ENCODE measurements at regions not wholly inside any gene's neighbourhood (a gene's known extent, or its start where the extent isn't known, plus 50 kb on each side); places are given as distances from the start of the nearest gene placed in this dataset.
A peak's percentile ranks its signal among the peaks of the same experiment; 100 is the strongest.

DNA sequence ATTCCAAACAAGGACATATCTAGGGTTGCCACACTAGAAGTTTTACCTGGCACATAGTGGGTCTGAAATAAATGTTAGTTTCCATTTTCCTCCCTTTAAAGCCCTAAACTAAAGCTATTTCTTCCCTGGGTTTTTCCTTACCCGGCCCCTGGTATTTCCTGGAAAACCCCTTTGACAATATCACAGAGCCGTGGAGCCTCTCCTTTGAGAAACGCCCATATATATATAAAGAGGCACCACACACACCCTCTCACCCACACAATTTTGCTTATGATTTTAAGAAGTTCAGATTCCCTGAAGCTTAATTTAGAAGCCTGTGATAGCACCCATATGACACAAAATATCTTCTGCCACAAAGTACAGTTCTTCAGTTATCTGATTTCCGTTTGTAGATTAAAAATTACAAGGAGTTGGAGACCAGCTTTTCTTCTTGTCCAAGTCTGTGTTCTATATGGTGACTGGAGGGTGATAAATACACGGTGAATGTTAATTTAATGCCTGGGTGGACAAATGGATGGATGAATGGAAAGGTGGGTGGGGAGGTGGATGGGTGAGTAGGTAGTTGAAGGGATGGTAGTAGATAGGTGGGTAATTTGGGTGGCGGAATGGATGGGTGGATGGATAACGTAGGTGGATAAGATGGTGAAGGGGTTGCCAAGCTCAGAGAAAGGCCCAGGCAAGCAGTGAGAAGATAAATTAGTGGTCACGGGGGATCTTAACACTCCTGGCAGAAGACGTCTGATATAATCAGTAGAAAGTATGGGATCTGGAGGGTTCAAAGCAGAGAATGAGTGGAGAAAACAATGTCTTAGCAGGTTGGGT lies 154.4 kb upstream of the FGGY start:
- no peak for DNase-seq

DNA sequence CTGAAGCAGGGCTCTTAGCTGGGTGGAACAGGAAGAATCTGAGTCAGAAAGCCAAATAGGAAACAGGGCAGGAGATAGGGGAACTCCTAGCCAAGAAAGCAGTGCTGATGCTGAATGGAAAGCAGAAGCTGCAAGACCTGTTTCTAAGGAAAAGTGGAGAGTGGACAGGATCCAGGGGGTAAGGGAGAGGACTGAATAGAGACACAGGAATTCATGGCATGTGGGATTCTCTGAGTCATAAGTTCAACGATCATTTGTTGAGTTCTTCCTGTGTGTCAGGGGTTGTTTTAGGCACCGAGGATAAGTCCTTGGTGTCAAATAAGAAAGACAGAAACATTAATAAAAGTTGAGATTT lies 153.8 kb upstream of the FGGY start:
- peak in 1 of 56 donors; percentile 7 for DNase-seq

DNA sequence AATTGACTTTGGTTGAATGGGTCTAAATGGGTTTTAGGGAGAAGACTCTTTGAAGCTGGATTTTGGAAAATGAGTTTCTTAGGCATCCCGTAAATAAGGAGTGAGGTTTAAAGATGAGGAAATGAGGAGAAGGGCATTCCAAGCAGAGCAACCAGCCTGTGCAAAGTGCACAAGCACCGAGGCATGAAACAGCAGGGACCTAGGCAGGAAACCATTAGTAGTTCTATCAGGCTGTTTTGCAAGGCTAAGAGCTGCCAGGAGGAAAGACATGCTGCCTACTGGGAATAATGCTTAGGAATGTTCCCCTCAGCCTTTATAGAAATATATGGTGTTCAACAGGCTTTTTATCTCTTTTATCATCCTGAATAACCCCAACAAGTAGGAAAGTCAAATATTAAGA lies 153.1 kb upstream of the FGGY start:
- no peak for DNase-seq

DNA sequence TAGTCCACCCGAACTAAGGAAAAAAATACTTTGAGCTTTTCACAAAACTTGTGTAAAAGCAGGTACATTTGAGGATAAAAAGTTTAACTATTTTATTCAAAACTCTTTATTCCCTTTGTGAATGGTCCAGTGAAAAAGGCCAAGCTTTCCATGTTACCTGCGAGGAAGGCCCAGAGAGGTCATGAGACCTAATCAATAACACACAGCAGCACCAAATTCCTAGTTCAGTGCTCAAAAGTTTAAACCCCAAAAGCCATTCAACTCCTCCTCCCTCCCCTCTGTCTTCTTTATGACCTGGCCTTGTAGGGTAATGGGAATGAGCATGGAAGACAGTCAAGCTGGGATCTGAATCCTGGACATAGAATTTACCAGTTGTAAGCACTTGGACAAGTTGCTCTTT lies 151.9 kb upstream of the FGGY start:
- DNase-seq: no peak

DNA sequence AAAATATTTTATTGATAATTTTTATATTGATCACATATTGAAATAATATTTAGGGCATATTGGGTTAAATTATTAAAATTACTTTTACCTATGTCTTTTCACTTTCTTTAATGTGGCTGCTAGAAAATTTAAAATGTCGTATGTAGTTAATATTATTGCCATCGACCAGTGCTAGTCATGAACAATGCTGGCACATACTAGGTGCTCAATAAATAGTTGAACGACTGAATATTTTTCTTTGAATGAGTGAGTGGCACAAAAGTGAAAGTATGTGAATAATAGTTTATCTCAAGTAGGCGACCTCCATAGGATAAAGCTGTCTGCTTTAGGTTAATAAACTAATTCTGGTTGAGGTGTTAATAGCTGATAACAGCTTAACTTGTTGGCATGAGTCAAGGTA lies 150.8 kb upstream of the FGGY start:
- no peak for DNase-seq

DNA sequence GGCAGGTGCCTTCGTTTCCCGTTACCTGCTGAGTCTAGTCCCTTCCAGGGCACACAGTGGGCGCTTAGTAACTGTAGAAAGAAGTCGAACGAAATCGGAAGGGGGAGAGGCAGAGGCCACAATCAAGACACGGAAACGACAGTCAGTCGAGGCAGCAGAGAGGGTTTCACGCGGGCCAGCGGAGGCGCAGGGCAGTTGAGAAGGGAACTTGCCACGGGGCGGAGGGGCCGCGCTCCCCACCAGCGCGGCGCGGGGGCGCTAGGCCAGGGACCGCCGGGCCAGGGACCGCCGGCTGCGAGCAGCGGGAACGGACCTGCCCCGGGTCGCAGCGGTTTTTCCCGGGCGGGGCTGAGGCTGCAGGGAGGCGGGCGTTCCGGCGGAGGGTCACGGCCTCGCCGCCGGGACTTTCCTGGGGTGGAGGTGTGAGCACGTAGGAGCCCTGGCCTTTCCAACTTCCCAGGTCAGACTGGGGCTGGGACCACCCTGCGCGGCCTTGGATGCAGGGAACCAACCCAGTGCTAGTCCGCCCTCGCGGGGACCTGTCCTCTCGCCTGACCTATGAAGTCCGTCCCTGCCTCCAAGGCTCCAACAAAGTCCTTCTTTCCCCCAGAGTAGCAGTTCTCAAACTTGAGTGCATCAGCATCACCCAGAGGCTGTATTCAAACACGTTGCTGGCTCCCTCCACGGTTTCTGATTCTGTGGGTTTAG lies 150.1 kb upstream of the FGGY start:
- DNase-seq: peak in 14 of 56 donors; percentile 8 to 36 (median 15)

DNA sequence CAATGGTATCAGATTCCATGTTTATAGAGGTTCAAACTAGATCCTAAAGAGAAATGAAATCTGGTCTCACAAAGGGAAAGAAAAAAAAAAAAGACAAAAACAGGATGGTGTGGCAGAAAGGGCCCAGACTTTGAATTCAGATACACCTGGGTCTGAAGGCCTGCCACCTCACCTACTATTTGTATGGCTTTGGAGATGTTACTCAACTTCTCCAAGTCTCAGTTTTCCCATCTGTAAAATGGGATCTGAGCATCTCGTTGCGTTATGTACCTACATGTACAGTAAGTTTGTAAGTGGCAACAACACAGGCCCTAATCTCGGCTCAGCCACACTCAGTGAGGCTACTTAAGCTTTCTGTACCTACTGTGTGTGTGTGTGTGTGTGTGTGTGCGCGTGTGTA lies 147.5 kb upstream of the FGGY start:
- DNase-seq: no peak

DNA sequence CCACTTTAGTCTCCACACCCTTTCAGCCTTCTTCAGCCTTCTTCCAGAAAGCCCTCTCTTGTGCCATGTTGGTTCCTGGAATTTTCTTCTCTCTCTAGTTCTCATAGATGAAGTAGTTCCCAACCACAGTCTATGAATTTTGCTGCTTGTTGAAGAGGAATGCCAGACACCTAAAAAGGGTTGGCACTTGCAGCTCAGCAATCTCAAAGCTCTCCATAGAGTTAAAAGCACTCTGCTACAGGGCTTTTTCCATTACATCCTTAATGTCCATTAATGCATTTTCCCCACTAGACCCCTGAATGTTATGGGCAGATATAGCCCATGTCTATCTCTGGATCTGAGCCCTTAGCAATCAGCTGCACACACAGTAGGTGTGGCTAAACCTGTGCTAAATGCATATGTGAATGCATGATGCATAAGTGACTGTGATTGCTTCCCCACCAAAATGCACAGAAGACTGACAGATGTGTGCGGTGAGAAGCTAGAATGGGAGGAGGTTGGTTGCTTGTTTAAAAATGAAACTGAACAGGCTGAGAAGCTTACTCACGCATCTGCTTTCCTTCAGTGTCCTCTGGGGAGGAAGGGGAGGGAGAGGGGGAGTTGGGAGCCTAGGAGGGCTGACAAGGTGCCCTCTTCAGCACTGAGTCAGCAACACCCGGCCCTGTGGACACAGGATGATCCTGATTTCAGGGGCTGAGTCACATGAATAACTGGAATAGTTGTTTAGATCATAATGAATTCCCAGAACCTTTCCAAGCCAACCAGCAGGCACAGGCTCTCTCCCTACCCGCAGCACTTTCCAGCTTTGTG lies 146.1 kb upstream of the FGGY start:
- DNase-seq: peak in 14 of 56 donors; percentile 11 to 53 (median 27)

DNA sequence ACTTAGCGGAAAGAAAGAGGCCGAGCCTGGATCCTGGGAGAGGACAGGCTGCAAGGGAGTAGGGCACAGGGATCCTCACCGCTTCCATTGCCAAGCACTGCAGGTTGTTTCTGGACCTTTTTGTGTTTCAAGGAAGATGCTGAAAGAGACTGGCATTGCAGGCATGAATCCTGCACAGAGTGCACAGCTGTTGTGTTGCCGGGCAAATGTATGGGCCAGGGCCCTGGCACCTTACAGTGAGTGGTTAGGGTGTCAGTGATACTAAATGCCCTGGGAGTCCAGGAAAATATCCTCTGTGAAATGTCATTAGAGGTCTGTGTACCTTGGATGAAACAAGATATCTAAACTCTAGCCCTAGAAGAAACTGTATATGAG lies 145.5 kb upstream of the FGGY start:
- DNase-seq: peak in 1 of 56 donors; percentile 43

DNA sequence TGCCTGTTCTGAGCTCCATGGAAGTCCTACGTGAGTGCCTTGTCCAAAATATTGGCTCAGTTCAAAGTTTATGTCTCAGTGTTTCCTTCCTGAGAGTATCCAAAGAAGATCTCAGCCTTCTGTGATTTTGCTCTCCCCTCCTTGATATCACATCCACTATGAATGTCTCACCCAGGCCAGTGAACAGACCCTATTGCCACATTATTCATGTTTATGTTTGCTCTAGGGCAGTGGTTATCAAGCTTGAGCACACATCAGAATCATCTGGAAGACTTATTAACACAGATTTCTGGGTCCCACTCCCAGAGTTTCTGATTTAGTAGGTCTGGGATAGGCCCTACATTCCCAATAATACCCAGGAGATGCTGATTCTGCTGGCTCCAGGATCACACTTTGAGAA lies 145.0 kb upstream of the FGGY start:
- DNase-seq: no peak

DNA sequence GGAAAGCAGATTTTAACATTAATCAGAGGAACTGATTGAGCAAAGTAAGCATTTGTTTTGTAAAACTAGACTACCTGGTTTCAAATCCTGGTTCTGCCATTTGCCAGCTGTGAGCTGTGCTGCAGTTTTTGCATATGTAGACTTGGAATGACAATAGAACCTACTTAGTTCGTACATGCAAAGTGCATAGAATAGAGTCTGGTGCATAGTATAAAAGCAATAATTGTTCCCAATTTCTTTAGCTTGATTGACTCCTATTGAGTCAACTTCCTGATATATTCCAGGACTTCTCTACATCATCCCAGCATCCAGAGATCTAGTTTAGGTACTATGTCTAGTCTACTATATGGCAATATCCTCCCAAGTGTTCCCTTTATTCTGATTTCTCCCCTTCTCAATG lies 144.4 kb upstream of the FGGY start:
- DNase-seq: no peak

DNA sequence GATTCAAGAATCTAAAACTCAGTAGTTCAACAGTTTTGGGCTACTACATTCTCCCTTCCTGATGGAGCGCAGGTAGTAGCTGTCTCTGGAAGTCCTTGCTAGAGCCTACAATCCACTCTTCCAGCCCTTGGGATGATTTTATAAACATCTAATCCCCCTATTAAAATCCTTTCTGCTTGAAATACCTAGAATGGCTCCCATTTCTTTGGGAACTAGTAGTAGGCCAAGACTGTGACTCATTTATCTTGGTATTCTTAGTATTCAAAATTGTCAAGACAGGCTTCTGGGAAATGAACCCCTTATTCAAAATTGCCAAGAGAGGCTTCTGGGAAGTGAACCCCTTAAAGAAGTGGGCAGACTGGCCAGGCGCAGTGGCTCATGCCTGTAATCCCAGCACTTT lies 142.5 kb upstream of the FGGY start:
- DNase-seq: no peak

DNA sequence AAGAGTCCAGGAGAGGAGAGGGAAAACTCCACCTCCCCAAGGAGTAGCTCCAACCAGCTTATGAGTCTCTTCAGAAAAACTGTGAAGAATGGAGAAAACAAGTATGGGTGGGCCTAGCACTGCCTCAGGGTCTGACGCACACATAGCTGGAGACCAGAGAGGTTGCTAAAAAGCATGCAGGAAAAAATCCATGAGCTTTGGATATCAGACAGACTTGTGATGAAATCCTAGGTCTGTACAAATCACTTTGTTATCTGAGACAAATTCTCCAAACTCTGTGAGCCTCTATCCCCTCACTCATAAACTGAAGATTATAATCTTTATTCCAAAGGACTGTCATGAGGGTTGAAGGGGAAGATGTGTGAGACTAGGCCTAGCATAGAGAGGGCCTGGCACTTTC lies 141.5 kb upstream of the FGGY start:
- DNase-seq: no peak

DNA sequence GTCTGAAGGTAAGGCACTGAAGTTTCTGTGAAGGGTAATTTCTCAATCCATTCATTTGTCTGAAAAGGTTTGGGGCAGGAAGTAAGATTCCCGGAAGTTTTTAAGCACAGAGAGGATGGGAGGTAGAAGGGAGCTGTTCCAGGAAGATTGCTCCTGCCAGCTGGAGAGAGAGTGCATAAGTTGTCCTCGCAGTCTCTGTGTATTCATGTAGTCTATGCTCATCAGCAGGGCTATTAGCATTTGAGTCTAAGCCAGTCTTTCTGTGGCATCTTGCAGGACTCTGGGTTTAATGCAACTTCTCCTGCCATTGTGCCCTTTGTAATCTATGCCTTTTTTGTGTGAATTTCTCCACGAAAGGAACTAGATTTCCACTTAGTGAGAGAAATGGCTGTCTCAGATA lies 140.8 kb upstream of the FGGY start:
- DNase-seq: no peak

DNA sequence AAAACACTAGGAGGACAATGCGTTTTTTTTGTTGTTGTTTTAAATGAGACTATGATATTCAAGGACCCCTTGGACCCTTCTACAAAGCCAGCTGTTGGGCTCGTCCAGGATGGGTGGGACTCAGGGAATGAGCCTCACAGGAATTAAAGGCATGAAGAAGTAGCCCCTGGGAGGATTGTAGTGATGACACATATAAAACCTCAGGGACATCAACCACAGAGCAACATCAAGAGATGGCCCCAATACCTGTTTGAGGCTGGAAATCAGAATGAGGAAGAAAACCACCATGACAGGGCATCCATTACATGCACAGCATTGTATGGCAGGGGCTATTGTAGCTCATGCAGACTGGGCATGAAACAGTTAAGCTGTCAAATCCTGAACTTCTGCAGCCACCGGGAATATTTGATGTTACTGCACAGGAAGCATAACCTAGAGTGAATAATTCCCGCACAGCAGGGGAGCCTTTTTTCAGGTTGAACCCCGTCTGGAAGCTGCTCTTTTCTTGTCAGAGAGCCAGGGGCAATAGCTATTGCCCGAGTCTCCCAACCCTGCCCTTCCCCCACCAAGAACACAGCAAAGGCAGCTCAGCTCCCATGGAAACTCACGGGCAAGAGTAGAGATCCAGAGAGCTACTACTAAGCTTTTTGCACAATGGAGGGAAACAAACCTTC lies 140.2 kb upstream of the FGGY start:
- peak in 10 of 56 donors; percentile 3 to 29 (median 12) for DNase-seq

DNA sequence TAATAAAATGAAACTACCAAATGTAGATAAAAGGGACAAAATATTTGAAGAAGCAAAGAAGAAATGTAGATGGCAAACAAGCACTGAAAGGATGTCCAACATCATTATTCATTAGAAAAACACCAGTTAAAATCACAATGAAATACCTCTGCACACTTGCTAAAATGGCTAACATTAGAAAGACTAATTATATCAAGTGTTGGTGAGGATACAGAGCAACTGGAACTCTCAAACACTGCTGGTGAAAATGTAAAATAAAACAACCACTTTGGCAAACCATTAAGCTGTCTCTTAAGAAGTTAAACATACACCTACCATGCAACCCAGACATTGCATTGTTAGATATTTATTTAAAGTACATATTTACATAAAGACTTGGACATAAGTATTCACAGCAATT lies 138.6 kb upstream of the FGGY start:
- DNase-seq: no peak

DNA sequence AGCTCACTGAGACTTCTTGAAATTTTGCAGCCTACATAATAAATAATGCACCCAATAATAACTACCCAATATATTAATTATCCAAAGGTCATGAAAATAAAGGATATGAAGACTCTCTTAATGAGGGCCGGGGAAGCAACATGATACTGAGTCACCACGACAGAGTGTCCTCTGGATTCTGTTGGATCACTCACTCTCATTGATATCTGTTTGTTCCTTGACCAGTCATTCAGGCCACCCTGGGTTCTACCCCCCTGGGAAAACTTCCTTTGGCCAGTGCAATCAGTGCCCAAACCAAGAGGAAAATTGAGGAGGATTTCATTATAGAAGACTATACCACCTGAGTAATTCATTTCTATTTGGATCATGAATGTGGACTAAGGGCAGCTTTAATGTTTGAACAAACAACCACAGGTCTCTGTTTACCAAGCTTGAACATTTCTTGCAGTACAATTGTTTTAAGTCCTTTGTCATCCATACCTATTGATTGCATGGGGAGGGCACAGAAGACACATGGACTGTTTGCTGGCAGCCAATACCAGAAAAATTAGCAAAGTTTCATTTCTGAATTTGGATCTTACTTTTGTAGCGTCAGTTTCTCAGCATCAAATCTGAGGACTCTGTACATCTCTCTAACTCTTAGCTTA lies 137.2 kb upstream of the FGGY start:
- no peak for DNase-seq

DNA sequence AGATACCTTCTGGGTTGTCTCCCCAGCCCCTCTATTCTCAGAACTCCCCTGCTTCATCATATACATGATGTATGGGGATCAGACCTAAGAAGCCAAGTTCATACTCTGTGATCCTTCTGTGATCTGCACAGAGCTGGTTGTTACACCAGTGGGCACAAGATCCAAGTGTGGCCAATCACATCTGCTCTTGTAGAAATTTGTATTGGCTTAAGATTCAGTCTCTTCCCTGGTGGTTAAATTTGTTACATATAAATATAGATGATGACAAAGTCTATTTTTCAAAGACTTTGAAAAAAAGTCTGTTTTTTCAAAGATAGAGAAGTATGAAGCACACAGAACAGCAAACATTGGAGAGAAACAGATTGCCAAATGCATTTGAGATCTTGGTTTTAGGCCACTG lies 135.8 kb upstream of the FGGY start:
- no peak for DNase-seq

DNA sequence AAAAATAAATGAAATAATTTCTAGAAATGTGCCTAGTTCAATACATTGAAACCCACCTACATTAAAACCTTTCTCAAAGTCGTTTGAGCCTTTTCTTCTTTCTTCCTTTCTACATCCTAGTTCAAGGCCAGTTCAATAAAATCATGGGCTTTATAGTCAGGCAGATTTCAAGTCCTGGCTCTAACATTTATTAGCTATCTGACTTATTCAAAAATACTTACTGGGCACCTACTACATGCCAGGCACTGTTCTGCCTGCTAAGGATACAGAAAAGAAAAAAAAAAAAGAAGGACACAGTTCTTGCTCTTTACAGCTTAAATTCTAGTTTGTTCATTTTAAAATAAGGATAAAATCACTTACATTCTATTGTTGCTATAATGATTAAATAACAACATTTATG lies 134.2 kb upstream of the FGGY start:
- DNase-seq: no peak

DNA sequence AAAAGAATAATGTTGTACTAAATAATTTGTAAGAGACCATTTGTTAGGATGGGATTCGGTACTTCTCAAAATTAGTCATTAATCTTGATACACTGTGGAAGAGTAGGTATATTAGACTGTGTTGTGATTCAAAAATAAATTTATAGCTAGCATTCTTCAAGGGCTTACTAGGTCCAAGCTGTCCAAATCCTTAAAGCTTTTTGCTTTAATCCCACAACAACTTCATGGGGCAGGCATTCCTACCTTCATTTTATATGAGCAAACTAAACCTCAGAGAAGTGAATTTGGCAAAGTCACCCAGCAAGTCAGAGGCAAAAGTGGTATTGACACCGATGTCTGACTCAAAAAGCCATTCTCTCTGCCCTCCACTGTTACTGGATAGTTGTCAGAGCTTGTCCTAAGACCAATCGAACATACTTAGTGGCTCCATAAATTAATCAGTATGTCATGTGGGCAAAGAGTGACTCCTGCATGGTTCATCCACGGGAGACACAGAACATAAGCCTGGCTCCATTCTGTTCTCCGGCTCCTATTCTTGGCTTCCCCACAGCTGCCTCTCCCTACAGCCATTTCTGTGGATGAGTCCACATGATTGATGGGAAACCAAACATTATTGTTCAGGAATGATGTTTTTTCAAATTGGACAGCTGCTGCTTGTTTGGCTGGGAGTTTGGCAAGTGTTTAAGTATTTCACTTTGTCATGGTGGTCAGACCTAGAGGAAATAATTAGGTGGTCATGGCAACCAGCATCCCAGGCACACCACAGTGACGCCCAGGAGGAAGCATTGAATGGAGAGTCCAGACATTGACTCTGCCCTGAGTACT lies 133.4 kb upstream of the FGGY start:
- no peak for DNase-seq

All from amygdala (tissue), 56 donors.